K562 (cell line): ENCODE measurements at regions not wholly inside any gene's neighbourhood (a gene's known extent, or its start where the extent isn't known, plus 50 kb on each side); places are given as distances from the start of the nearest gene placed in this dataset.

ENCODE experiments used
- ARHGAP35 ChIP-seq: fragments of 450-650 bp; IDR thresholded peaks from 2 replicates; pipeline ENCODE4 v1.6.1; 2018; ENCODE audit not compliant: partially characterized antibody
- CBFA2T2 ChIP-seq: fragments of 450-650 bp; conservative IDR thresholded peaks from 2 replicates; pipeline ENCODE4 v1.6.1; 2017; ENCODE audit warnings: mild to moderate bottlenecking
- CBFB ChIP-seq: sonication (generic); formaldehyde crosslinking; IDR thresholded peaks from 2 replicates; pipeline ENCODE4 v1.4.0; 2020; ENCODE audit warnings: mild to moderate bottlenecking, missing genetic modification reagents
- CHD1 ChIP-seq: fragments of 200-600 bp; sonication (generic); IDR thresholded peaks from one replicate; pipeline ENCODE4 v1.6.1; 2012; ENCODE audit warnings: mild to moderate bottlenecking, moderate library complexity, low read length, inconsistent platforms
- FOXJ2 ChIP-seq: fragments of 200-800 bp; sonication (Bioruptor generic); IDR thresholded peaks from 2 replicates; pipeline ENCODE4 v1.6.1; 2016; ENCODE audit warnings: missing genetic modification characterization, missing compliant biosample characterization
- GMEB1 ChIP-seq: fragments of 250-450 bp; sonication (Bioruptor Pico); IDR thresholded peaks from 2 replicates; pipeline ENCODE4 v1.4.0; 2020; ENCODE audit warnings: mild to moderate bottlenecking
- PHB2 ChIP-seq: fragments of 450-650 bp; IDR thresholded peaks from 2 replicates; pipeline ENCODE4 v1.6.1; 2017; ENCODE audit warnings: low read depth
- SAFB2 ChIP-seq: fragments of 200-400 bp; formaldehyde crosslinking; IDR thresholded peaks from 2 replicates; pipeline ENCODE4 v1.6.1; 2018; ENCODE audit warnings: borderline replicate concordance, low read length, low read depth, moderate library complexity; ENCODE audit not compliant: severe bottlenecking
- SMARCB1 ChIP-seq: IDR thresholded peaks from 2 replicates; pipeline ENCODE4 v1.6.1; 2011; ENCODE audit warnings: improper control_type of control experiment, low read depth; ENCODE audit not compliant: insufficient read length
- TAL1 ChIP-seq: fragments of 450-650 bp; IDR thresholded peaks from 2 replicates; pipeline ENCODE4 v1.6.1; 2016; ENCODE audit warnings: mild to moderate bottlenecking
- TEAD4 ChIP-seq, 2 experiments: sonication (generic) in 1 of 2; formaldehyde crosslinking in 1 of 2; IDR thresholded peaks; 2 replicates each; pipeline versions ENCODE4 v1.6.1 to v1.8.0; 2012 to 2022; ENCODE audit warnings: borderline replicate concordance in 1 of 2, inconsistent platforms in 1 of 2, low read length in 1 of 2, mild to moderate bottlenecking in 1 of 2, missing genetic modification reagents in 1 of 2
- ZC3H8 ChIP-seq: fragments of 450-650 bp; IDR thresholded peaks from 2 replicates; pipeline ENCODE4 v1.6.1; 2017
- ZKSCAN1 ChIP-seq: fragments of 150-350 bp; IDR thresholded peaks from 2 replicates; pipeline ENCODE4 v1.6.1; 2016; ENCODE audit warnings: low read depth, low read length
- ZNF165 ChIP-seq: fragments of 250-450 bp; sonication (Bioruptor Pico); IDR thresholded peaks from 2 replicates; pipeline ENCODE4 v1.4.0; 2020; ENCODE audit warnings: borderline replicate concordance
- ZNF217 ChIP-seq: sonication (generic); formaldehyde crosslinking; IDR thresholded peaks from 2 replicates; pipeline ENCODE4 v1.8.0; 2022; ENCODE audit warnings: mild to moderate bottlenecking, missing genetic modification reagents
- ZNF518B ChIP-seq: fragments of 250-450 bp; sonication (Bioruptor Pico); IDR thresholded peaks from 2 replicates; pipeline ENCODE4 v1.5.0; 2021; ENCODE audit warnings: mild to moderate bottlenecking, moderate library complexity
- TF ChIP-seq, protein P1 (sequence below), 2 experiments: fragments of 450-650 bp; formaldehyde crosslinking in 1 of 2; IDR thresholded peaks; 2 replicates each; pipeline versions ENCODE4 v1.4.0 to v1.6.1; 2014 to 2020; ENCODE audit warnings: mild to moderate bottlenecking in 2 of 2, borderline replicate concordance in 1 of 2, low read depth in 1 of 2

DNA sequence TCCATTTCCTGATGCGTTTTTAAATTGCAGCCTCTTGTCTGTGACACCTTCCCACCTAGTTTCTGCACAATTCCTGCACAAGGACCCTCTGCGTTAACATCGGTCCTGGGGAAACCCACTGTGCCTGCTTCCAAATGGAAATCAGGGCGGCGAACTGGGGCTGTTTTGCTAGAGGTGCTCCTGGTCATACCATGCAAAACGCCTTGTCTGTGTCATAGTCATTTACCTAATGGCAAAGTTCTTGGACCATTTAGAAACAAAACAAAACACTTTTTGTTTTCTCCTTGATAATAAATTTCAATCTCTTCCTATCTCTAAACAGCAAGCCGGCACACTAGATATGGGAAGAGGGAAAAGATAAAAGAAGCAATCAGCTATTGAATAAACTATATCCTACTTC is 206.9 kb upstream of the KLF14 start (continued):
- TF ChIP-seq ZC3H8: no peak
- TF ChIP-seq ZKSCAN1: no peak
- TF ChIP-seq, protein P1, sequence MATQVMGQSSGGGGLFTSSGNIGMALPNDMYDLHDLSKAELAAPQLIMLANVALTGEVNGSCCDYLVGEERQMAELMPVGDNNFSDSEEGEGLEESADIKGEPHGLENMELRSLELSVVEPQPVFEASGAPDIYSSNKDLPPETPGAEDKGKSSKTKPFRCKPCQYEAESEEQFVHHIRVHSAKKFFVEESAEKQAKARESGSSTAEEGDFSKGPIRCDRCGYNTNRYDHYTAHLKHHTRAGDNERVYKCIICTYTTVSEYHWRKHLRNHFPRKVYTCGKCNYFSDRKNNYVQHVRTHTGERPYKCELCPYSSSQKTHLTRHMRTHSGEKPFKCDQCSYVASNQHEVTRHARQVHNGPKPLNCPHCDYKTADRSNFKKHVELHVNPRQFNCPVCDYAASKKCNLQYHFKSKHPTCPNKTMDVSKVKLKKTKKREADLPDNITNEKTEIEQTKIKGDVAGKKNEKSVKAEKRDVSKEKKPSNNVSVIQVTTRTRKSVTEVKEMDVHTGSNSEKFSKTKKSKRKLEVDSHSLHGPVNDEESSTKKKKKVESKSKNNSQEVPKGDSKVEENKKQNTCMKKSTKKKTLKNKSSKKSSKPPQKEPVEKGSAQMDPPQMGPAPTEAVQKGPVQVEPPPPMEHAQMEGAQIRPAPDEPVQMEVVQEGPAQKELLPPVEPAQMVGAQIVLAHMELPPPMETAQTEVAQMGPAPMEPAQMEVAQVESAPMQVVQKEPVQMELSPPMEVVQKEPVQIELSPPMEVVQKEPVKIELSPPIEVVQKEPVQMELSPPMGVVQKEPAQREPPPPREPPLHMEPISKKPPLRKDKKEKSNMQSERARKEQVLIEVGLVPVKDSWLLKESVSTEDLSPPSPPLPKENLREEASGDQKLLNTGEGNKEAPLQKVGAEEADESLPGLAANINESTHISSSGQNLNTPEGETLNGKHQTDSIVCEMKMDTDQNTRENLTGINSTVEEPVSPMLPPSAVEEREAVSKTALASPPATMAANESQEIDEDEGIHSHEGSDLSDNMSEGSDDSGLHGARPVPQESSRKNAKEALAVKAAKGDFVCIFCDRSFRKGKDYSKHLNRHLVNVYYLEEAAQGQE (IDR thresholded peaks at IDR 0.05; ENCODE audit: borderline replicate concordance): no peak
- TF ChIP-seq, protein P1 (CRISPR knock-in tag; IDR thresholded peaks at IDR 0.05; ENCODE audit: low read depth): no peak
- no peak for TF ChIP-seq ARHGAP35
- TF ChIP-seq SAFB2: no peak
- TF ChIP-seq CBFB (CRISPR knock-in tag): no peak
- no peak for TF ChIP-seq CBFA2T2
- TF ChIP-seq TAL1: peak; percentile 33
- no peak for TF ChIP-seq PHB2
- TF ChIP-seq TEAD4 (IDR thresholded peaks at IDR 0.05; ENCODE audit: low read length): 0 out of 2 replicates have a peak, but pooled peaks have one; percentile 32
- TF ChIP-seq TEAD4 (CRISPR knock-in tag; IDR thresholded peaks at IDR 0.05; ENCODE audit: borderline replicate concordance): no peak
- no peak for TF ChIP-seq ZNF217 (CRISPR knock-in tag)
- TF ChIP-seq FOXJ2 (tag): no peak
- no peak for TF ChIP-seq SMARCB1
- TF ChIP-seq GMEB1 (CRISPR knock-in tag): no peak
- TF ChIP-seq ZNF165: no peak
- no peak for TF ChIP-seq ZNF518B (CRISPR knock-in tag)
- TF ChIP-seq CHD1: no peak
